Putamen (tissue), 1 donor: ENCODE measurements at regions not wholly inside any gene's neighbourhood (a gene's known extent, or its start where the extent isn't known, plus 50 kb on each side); places are given as distances from the start of the nearest gene placed in this dataset.

ENCODE experiments used
- DNase-seq: peaks from one replicate; pipeline ENCODE4 v3.0.0-alpha.2; 2016; ENCODE audit warnings: low spot score

GRCh38 chr4:38189445-38189844 is 229.2 kb downstream of the PTTG2 start:
- no peak for DNase-seq

DNA sequence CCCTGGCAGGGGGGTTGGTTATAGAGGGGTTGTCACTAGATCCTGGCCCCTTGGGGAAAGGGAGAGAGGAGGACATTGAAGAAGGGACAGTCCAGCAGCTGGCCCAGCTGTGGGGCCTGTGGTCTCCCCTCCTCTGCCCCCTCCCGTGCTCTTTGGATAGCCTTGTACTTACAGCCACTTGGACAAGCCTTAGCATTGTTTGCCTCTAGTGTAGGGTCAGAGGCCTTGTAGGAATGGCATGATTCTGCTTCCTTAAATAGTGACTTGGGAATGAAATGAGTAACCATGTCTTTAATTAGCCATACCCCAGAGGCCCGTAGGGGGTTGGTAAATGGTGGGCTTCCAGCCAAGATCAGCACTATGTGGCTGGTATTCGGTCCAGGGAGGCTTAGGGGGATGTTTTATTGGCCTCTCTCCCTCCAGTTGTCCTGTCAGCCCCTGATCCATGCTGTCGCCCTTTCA is 230.6 kb downstream of the PTTG2 start:
- DNase-seq = peak; percentile 41

- DNase-seq = no peak
Observed at GRCh38 chr4:38192516-38192915, 232.3 kb downstream of the PTTG2 start.

GRCh38 chr4:38193236-38193863 is 233.2 kb downstream of the PTTG2 start:
- no peak for DNase-seq

DNA sequence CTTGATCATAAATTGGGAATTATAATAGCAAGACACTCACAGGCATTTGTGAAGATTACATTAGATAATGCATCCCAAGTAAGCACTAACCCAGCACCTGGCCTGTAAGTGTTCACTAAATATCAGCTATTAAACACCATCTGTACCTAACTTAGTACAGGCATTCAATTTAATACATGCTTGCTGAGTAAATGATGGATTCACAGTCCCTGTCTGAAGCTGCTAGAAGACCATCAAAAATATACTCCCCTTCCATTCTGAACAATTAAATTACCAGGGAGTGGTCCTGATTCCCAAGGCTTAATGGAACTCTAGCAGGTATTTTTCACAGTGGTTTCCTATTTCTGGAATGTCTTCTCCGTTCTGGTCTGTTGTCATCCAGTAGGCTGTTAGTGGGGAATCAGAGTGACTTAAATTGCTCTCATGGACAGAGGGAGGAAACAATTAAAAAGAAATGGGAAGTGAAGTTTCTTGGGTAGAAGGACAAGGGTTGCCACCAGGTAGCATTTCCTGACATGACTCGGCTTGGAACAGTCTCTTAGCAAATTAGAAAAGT is 233.9 kb downstream of the PTTG2 start:
- DNase-seq = no peak

GRCh38 chr4:38195486-38195885 is 235.3 kb downstream of the PTTG2 start:
- no peak for DNase-seq

DNA sequence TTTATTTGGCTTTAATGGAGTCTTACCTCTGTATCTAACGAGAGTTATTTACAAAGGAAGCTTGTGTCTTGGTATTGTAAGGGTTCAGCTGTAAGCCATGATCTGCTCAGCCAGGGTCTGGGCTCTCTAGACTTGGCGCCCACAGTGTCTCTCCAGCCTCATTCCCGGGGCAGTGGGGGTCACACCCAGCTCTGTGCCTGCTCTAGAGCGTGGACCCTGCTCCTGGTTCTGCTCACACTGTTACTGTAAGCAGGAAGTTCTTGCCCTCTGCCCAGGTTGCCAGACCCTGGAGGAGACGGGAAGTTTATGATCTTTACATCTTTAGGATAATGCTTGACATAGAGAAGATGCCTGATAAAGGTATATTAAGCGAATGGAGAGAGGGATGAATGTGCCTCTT is 235.7 kb downstream of the PTTG2 start:
- no peak for DNase-seq

DNA sequence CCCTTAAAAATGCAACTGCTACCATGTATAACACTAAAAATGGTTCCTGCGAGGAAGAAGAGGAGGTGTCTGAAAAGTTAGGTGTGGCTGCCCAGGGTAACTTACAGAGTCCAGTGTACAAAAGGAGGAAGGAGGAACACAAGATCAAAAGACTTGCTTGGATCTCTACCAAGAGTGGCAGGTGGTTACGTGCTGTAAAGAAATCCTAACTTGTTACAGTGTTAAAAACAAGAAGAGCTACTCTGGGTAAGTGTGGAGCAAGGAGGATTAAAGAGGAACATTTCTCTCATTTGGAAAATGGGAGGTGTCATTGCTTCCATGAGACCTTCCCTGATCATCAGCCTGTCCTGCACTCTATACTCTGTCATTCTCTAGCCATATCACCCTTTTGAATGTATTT is 242.0 kb downstream of the PTTG2 start:
- DNase-seq = no peak

- no peak for DNase-seq
Observed at GRCh38 chr4:38203609-38204008, 243.4 kb downstream of the PTTG2 start.

DNA sequence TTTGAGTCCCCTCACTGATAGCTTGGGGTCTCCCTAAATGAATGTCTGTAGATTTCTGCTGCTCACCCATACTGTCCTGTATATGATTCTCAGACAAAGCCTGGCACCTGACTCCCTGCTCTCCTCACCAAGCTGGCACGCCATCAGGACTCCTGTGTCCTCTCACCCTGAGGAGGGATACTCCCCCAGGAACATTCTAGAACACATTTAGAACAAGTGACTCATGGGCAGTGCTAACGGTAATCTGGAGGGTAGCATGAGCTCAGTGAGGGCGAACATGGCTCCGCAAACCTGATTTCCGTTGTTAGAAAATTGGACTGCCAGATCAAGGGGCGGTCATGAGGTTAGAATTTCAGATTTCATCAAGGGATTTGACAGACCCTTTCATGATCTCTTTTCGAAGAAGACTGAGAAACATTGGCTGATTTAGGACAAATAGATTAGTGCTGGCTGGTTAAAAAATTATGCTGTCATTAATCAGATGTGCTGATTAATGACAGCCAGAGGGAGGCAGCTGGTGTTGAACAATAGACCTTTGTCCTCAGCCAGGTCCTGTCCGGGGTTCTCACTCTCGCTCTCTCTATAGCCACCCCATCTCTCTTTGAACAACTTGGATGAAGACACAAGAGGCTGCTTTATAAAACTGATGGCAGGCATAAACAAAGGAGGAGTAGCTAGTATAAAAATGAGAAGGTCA is 244.3 kb downstream of the PTTG2 start:
- DNase-seq = peak; percentile 78

GRCh38 chr4:38205261-38205660 is 245.1 kb downstream of the PTTG2 start:
- no peak for DNase-seq

DNA sequence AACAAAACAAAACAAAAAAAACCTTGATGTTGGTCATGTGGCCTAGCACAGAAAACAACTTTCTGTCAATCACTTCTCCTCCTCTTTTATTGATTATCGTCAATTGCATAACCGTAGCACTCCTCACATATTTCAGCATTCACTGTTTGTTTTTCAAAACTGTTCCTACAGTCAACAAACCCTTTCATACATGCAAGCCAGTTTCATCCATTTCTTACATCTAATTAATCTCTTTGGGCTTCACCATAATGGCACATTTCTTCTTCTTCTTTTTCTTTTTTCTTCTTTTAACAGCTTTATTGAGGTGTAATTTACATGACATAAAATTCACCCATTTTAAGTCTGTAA is 246.9 kb downstream of the PTTG2 start:
- DNase-seq = no peak

GRCh38 chr4:38209654-38210053 is 249.5 kb downstream of the PTTG2 start:
- DNase-seq = no peak

DNA sequence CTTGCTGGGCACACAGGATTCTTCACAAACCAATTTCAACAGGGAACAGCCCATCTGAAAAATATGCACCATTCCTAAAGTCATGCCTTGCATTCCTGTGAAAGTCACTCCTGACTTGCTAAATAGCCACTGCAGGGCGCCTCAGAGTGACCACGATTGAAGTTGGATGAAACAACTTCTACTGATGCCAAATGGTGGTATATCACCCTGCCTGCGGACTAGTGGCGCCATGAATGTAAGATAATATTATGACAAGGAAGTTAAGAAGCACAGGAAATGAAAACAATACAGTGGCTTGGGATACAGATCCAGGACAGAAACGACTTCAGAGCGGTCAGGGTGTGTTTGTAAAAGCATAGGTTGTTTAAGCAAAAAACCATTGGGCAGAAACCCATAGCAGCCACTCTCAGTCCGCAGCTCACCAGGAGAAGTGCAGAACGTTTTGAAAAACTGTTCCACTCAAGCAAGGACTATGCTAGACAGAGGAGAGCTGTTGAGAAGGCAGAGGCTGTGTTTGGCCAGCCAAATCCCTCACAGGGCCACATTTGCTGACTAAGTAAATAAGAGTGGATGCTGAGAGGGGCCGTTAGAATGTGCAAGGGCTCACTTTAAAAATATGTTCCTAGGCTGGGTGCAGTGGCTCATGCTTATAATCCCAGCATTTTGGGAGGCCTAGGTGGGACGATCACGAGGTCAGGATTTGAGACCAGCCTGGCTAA is 250.4 kb downstream of the PTTG2 start:
- DNase-seq = no peak

DNA sequence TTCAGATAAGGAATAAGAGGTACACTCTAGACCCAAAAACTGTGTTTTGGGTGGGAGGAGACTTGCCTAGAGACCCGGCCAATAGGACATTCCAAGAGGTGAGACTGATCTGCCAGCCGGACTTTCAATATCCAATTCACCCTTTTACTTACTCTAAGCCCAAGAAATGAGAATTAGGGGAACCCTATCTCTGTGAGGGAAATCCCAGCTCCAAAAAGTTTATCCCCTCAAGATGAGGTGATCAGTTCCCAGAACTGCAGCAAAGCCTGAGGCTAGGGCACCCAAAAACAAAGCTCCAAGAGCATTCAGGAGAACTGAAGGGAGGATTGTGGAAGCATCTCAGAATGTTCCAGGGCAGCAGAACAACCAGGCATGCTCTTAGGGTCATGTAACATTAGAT is 251.7 kb downstream of the PTTG2 start:
- no peak for DNase-seq

DNA sequence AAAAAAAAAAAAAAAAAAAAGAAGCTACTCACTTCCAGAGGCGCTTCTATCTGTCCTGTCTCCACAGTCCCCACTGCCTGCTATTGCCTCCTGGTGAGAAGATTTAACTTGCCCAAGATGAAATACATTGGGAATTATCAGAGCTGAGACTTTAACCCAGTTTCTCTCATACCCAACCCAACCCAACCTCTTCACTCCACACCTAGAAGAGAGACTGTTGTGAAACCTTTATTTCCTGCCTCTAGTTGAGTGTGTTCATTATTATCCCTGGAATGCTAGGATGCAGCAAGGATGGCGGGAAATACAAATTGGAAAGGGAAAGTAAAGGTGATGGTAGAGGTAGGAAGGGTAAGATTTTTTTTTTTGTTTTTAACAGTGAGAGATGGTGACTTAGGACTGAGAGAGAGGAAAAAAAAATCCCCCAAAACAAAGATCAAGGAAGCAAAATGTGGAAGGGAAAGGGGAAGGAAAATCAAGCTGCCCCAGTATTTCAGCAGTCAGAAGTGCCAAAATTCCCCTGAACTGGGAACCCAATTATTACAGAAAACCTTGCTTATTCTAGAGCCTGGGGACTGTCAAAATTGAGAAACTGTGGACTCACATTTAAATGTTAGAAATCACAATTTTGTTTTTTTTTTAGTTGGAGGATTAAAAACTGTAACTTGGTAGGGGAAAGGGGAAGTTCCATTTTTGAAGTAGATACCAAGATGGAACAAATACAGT is 253.0 kb downstream of the PTTG2 start:
- no peak for DNase-seq

DNA sequence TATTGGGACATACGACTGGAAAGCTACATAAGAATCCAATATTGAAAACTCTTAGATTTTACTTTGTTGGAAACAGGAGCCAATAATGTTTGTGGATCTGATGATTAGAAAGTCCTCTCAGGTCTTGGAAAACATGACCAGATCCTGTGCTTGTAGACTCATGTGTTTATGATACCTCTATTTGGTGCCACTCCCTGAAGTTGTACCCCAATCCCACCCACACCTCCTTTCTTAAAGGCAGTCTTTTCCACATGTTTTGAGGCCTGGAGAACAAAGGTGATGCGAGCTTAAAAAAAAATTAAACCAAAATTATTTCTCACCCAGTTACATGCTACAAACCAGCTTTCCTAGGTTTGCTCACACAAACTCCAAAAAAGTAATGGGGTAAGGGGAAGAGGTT is 262.7 kb downstream of the PTTG2 start:
- DNase-seq = no peak

- DNase-seq = no peak
Observed at GRCh38 chr4:38223306-38223705, 263.1 kb downstream of the PTTG2 start.

GRCh38 chr4:38223782-38224236 is 263.6 kb downstream of the PTTG2 start:
- peak; percentile 89 for DNase-seq

DNA sequence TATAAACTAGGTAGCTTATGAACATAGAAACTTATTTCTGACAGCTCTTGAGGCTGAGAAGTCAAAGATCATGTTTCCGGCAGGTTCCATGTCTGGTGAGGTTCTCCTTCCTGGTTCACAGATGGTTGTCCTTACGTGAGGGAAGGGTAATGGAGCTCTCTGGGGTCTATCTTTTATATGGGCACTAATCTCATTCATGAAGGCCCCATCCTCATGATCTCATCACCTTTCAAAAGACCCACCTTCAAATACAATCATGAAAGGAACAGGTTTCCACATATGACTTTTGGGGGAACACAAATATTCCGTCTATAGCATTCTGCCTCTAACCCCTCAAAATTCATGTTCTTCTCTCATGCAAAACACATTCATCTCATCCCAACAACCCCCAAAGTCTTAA is 264.7 kb downstream of the PTTG2 start:
- DNase-seq = no peak

DNA sequence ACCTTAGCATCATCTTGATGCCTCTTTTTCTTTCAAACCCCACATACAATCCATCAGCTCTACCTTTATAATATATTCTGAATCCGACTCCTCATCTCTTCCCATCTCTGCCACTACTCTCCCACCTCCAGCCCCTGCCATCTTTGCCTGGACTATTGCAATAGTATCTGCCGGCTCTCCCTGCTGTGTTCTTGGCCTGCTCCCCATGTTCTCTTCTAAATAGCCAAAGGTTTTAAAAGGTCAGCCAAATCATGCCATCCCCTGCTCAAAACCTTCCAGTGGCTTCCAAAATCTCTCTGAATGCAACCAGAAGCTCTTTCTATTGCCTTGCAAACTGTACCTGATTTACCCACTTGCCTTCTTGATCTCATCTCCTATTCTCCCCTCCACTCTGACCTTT is 266.0 kb downstream of the PTTG2 start:
- DNase-seq = no peak

GRCh38 chr4:38230121-38230801 is 270.1 kb downstream of the PTTG2 start:
- no peak for DNase-seq
